NOMO-1 (cell line): ENCODE measurements at regions not wholly inside any gene's neighbourhood (a gene's known extent, or its start where the extent isn't known, plus 50 kb on each side); places are given as distances from the start of the nearest gene placed in this dataset.

Source experiments
- DNase-seq, 2 experiments: peaks; one replicate each; lab custom pipeline; 2025; ENCODE audit not compliant: unreplicated experiment in 2 of 2; lab: John Stamatoyannopoulos, UW

DNA sequence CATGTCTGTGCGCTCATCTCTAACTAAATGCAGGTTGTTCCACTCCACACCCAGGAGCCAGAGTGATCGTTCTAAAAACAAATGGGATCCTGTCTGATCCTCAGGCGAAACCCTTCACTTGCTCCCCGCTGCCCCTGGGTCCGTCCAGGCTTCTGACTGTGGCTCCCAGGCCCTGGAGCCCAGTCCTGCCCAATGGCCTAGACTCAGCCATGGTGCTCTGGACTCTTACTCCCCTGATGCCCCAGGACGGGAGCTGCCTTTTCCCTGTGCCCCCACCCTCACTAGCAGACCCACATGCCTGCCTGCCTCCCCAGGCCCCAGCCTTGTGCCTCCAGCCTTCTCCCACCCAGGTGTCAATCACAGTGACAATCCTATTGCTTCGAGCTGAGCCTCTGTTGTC lies 256.7 kb downstream of the BMP7 start:
- DNase-seq = no peak

- DNase-seq = no peak
Observed at GRCh38 chr20:57012691-57013090, 253.8 kb downstream of the BMP7 start.

GRCh38 chr20:57013217-57013616 lies 253.2 kb downstream of the BMP7 start:
- no peak for DNase-seq

DNA sequence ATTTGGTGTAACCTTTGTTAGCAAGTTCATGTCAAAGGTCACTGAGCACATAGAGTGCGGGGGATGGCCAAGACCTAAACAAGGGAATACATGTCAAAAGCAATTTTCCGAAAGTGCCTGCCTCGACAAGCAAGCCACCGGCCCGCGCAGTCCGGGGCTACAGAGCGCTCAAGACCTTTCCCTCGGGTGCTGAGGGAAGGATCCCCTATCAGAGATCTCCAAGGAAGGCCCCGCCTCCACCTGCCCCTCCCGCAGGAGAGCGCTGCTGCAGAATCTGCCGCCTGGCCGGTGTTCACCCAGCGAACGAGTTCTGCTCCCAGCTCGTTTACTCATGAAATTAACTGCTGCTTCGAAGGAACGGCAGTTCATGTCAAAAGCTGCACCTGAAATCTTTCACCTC lies 252.7 kb downstream of the BMP7 start:
- no peak for DNase-seq

- peak; percentile 60 to 74 for DNase-seq
Observed at GRCh38 chr20:57020364-57020763, 246.1 kb downstream of the BMP7 start.

- no peak for DNase-seq
Observed at GRCh38 chr20:57022306-57022705, 244.1 kb downstream of the BMP7 start.

DNA sequence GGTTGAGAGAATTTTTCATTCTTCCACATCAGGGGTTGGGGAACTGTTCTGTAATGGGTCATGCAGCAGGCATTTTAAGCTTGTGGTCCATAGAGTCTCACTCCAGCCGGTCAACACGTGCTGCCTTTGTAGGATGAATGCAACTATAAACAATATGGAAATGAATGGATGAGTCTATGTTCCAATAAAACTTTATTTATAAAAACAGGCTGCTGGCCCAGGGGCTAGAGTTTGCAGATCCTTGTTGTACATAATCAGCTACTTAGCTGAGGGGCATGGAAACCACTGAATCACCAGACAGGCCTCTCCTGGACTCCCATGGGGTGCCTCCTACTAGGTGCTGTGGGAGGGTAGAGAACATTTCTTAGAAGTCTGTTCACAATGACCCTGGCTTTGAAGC lies 243.4 kb downstream of the BMP7 start:
- DNase-seq = no peak

GRCh38 chr20:57023997-57024396 lies 242.4 kb downstream of the BMP7 start:
- DNase-seq = no peak

GRCh38 chr20:57024849-57025248 lies 241.6 kb downstream of the BMP7 start:
- no peak for DNase-seq

DNA sequence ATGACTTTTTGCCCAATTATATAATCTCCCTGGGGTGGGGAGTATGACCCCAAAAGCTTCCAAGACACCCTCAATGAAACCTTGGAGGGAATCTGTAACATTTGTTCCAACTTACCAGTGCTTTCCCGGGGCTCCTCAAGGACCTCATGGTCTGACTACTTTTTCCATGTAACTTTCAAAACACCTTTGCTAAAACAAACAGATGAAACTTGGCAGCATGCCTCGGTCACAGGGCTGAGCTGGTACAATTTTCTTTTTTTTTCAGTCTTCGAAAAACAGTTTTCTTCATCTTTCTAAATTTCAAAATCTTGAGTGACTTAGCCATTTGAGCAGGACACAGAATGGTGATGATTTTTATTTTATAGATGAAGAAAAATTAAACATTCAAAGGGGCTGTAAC lies 241.2 kb downstream of the BMP7 start:
- DNase-seq = no peak

GRCh38 chr20:57025666-57026224 lies 240.7 kb downstream of the BMP7 start:
- no peak for DNase-seq

GRCh38 chr20:57027777-57028176 lies 238.7 kb downstream of the BMP7 start:
- no peak for DNase-seq

DNA sequence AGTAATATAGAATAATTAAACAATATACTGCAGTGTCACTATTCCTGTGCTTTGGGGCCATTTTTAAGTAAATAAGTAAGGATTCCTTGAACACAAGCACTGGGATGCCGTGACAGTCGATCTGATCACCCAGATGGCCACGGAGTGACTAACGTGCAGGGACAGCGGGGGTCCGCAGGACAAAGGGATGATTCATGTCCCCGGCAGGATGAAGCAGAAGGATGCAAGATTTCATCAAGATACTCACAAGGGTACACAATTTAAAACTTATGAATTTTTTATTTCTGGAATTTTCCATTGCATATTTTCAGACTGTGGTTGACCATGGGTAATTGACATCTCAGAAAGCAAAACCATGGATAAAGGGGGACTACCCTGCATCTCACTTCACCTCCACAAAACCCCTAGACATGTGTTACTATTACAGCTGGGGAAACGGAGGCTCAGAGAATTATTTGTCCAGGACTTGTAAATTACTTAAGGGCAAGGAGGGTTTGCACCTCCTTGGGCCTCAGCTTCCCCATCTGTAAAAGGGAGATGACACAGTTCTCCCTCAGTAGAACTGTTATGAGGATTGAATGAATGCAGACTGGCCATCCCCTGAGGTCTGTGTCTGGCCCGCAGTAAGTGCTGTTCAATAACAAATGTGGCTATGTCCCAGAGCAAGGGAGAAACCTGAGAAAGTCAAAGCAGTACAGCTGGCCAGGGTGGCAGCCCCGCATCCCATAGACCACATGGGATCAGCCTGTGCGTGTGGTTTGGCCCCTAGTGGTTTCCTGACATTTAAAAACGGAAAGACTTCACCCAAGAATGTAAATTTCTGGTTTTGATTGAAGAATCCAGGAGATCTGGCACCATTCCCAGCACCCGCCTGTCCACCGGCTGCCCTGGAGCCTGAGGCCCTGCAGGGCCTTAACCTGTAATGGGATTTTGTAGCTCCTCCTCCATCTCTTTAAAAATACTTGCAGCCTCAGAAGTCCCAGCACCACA lies 235.5 kb downstream of the BMP7 start:
- DNase-seq = no peak

- DNase-seq = no peak
Observed at GRCh38 chr20:57031867-57032355, 234.5 kb downstream of the BMP7 start.

DNA sequence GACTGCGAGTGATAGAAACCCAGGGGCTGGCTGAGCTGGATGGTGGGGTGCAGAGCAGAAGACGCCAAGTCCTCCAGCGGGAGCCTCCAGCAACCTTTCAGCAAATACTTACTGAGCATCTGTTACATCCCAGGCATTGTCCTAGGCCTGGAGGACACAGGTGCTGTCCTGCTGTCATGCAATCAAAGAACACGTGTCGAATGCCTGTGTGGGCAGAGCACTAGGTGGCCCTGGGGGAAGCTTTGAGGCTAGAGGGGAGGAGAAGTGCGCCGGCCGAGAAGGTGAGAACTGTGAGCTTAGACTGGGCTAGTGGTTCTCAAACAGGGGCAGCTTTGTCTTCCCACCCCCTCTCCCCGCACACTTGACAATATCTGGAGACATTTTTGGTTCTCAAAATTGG lies 233.6 kb downstream of the BMP7 start:
- no peak for DNase-seq

GRCh38 chr20:57034001-57034400 lies 232.4 kb downstream of the BMP7 start:
- DNase-seq = no peak

GRCh38 chr20:57037689-57038088 lies 228.8 kb downstream of the BMP7 start:
- DNase-seq = no peak

GRCh38 chr20:57038608-57039440 lies 227.6 kb downstream of the BMP7 start:
- DNase-seq = no peak

DNA sequence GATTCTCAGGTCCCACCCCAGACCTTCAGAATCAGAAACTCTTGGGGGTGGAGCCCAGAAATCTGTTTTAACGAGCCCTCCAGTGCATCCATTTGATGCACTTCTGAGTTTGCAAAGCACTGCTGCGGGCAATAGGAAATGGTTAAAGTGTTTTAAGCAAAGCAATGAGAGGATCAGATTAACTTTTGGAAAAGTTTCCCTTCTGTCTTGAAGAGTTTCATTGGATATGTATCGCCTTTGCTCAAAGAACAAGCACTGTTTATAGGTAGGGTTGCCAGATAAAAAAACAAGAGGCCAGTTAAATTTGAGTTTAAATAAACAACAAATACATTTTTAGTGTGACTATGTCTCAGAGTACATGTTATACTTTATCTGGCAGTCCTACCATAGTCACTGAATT lies 226.0 kb downstream of the BMP7 start:
- DNase-seq = no peak

GRCh38 chr20:57040924-57041323 lies 225.5 kb downstream of the BMP7 start:
- peak; percentile 51 to 63 for DNase-seq

- DNase-seq = no peak
Observed at GRCh38 chr20:57043091-57043490, 223.3 kb downstream of the BMP7 start.
